ENCODE measurements at regions not wholly inside any gene's neighbourhood (a gene's known extent, or its start where the extent isn't known, plus 50 kb on each side); places are given as distances from the start of the nearest gene placed in this dataset.
"Not testable (repeated sequence)": the region's sequence is repeated elsewhere in the genome, so short reads cannot be mapped to it uniquely, and the experiment has no call there.

- DNase-seq (ENCODE audit: low read depth in 1 of 2, low spot score in 1 of 2) = no peak
- no peaks in the 10 kb centered on the region for H3K4me1 ChIP-seq (ENCODE audit: low read depth)
- H3K27me3 ChIP-seq = no peaks in the 10 kb centered on the region
- H3K4me3 ChIP-seq = no peak overlapping the region
- H3K36me3 ChIP-seq = no peaks in the 10 kb centered on the region
- no peaks in the 10 kb centered on the region for H3K9me3 ChIP-seq (ENCODE audit: low read depth)
- TF ChIP-seq, protein P1, sequence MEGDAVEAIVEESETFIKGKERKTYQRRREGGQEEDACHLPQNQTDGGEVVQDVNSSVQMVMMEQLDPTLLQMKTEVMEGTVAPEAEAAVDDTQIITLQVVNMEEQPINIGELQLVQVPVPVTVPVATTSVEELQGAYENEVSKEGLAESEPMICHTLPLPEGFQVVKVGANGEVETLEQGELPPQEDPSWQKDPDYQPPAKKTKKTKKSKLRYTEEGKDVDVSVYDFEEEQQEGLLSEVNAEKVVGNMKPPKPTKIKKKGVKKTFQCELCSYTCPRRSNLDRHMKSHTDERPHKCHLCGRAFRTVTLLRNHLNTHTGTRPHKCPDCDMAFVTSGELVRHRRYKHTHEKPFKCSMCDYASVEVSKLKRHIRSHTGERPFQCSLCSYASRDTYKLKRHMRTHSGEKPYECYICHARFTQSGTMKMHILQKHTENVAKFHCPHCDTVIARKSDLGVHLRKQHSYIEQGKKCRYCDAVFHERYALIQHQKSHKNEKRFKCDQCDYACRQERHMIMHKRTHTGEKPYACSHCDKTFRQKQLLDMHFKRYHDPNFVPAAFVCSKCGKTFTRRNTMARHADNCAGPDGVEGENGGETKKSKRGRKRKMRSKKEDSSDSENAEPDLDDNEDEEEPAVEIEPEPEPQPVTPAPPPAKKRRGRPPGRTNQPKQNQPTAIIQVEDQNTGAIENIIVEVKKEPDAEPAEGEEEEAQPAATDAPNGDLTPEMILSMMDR (IDR thresholded peaks at IDR 0.05; ENCODE audit: low read depth, low read length) = no peak
- H3K27ac ChIP-seq = no peak overlapping the region
These were observed 89.8 kb upstream of the PRKD1 start for GRCh38 chr14:30017370-30017993.

DNA sequence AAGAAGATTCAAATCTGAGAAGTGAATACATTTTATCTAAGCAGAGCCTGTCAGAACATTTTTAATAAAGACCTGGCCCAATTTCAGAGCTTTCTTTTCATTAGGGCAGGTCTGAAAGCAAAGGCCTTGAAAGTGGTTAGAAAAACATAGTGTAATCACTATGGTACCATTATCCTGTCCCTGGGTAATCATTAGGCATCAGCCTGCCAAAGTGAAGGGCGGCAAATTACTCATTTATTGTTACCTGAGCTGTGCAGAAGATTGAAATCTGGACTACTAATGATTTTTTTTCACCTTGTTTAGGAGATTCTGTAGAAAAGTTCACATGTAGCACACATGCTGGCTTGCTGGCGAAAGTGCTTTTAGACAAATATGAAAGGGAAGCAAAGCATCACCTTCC lies 92.6 kb upstream of the PRKD1 start:
- TF ChIP-seq, protein P1 (IDR thresholded peaks at IDR 0.05; ENCODE audit: low read depth, low read length) = no peak
- Histone ChIP-seq H3K9me3 (ENCODE audit: low read depth) (no peaks in the 10 kb centered on the region), H3K36me3 (no peaks in the 10 kb centered on the region), H3K27ac (no peak overlapping the region), H3K27me3 (no peaks in the 10 kb centered on the region), H3K4me1 (ENCODE audit: low read depth) (no peaks in the 10 kb centered on the region), H3K4me3 (no peak overlapping the region)
- no peak for DNase-seq (ENCODE audit: low read depth in 1 of 2, low spot score in 1 of 2)

GRCh38 chr14:30020687-30021086 lies 93.0 kb upstream of the PRKD1 start:
- Histone ChIP-seq H3K27ac (no peak overlapping the region), H3K9me3 (ENCODE audit: low read depth) (no peaks in the 10 kb centered on the region), H3K36me3 (no peaks in the 10 kb centered on the region), H3K27me3 (no peaks in the 10 kb centered on the region), H3K4me1 (ENCODE audit: low read depth) (no peaks in the 10 kb centered on the region), H3K4me3 (no peak overlapping the region)
- TF ChIP-seq, protein P1 (IDR thresholded peaks at IDR 0.05; ENCODE audit: low read depth, low read length) = no peak
- no peak for DNase-seq (ENCODE audit: low read depth in 1 of 2, low spot score in 1 of 2)

- not testable (repeated sequence) for H3K27ac ChIP-seq; H3K4me3 ChIP-seq; DNase-seq (ENCODE audit: low read depth in 1 of 2, low spot score in 1 of 2); H3K36me3 ChIP-seq; H3K27me3 ChIP-seq; H3K9me3 ChIP-seq (ENCODE audit: low read depth); H3K4me1 ChIP-seq (ENCODE audit: low read depth)
These were observed 95.7 kb upstream of the PRKD1 start for GRCh38 chr14:30023350-30023749.

GRCh38 chr14:30034152-30034551 lies 106.5 kb upstream of the PRKD1 start:
- Histone ChIP-seq H3K27me3 (no peaks in the 10 kb centered on the region), H3K4me1 (ENCODE audit: low read depth) (no peaks in the 10 kb centered on the region)

DNA sequence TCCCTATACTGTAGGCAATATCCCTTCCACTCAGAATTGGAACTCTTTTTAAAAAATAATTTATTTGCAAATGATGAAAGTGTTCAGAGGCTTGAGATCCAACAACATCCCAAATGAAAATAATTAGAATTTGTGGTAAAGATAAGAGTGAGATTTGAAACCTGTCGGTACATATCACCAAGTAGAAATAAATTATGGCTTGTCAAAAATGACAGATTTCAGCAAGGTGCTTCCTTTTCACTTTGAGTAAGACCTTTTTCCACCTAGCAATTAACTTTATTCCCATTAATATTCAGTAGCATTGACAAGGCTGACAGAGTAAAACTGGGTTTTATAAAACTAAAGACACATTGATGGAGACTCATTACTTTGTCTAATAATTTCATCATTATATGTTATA lies 107.7 kb upstream of the PRKD1 start:
- Histone ChIP-seq H3K27ac (no peak overlapping the region), H3K36me3 (no peaks in the 10 kb centered on the region), H3K9me3 (ENCODE audit: low read depth) (no peaks in the 10 kb centered on the region), H3K4me1 (ENCODE audit: low read depth) (no peaks in the 10 kb centered on the region), H3K4me3 (no peak overlapping the region), H3K27me3 (no peaks in the 10 kb centered on the region)
- TF ChIP-seq, protein P1 (IDR thresholded peaks at IDR 0.05; ENCODE audit: low read depth, low read length) = no peak
- DNase-seq (ENCODE audit: low read depth in 1 of 2, low spot score in 1 of 2) = no peak

More at GRCh38 chr14:30034152-30034551, 106.5 kb upstream of the PRKD1 start:
- DNase-seq (ENCODE audit: low read depth in 1 of 2, low spot score in 1 of 2) = no peak
- Histone ChIP-seq H3K27ac (no peak overlapping the region), H3K4me3 (no peak overlapping the region), H3K36me3 (no peaks in the 10 kb centered on the region), H3K9me3 (ENCODE audit: low read depth) (no peaks in the 10 kb centered on the region)
- TF ChIP-seq, protein P1 (IDR thresholded peaks at IDR 0.05; ENCODE audit: low read depth, low read length) = no peak
